ENCODE measurements at regions not wholly inside any gene's neighbourhood (a gene's known extent, or its start where the extent isn't known, plus 50 kb on each side); places are given as distances from the start of the nearest gene placed in this dataset.

- TF ChIP-seq ZBTB8A (CRISPR knock-in tag; IDR thresholded peaks at IDR 0.05; ENCODE audit: borderline replicate concordance, low read depth) (no peak), ATF5 (CRISPR knock-in tag; IDR thresholded peaks at IDR 0.05; ENCODE audit: low read depth) (no peak)
- TF ChIP-seq, protein P1, sequence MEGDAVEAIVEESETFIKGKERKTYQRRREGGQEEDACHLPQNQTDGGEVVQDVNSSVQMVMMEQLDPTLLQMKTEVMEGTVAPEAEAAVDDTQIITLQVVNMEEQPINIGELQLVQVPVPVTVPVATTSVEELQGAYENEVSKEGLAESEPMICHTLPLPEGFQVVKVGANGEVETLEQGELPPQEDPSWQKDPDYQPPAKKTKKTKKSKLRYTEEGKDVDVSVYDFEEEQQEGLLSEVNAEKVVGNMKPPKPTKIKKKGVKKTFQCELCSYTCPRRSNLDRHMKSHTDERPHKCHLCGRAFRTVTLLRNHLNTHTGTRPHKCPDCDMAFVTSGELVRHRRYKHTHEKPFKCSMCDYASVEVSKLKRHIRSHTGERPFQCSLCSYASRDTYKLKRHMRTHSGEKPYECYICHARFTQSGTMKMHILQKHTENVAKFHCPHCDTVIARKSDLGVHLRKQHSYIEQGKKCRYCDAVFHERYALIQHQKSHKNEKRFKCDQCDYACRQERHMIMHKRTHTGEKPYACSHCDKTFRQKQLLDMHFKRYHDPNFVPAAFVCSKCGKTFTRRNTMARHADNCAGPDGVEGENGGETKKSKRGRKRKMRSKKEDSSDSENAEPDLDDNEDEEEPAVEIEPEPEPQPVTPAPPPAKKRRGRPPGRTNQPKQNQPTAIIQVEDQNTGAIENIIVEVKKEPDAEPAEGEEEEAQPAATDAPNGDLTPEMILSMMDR (CRISPR knock-in tag; IDR thresholded peaks at IDR 0.05) = no peak
Observed at GRCh38 chr5:82517544-82518075, 239.5 kb upstream of the RPS23 start.

All from HepG2 (cell line).